DMS153 (cell line): ENCODE measurements at regions not wholly inside any gene's neighbourhood (a gene's known extent, or its start where the extent isn't known, plus 50 kb on each side); places are given as distances from the start of the nearest gene placed in this dataset.
"Not testable (repeated sequence)": the region's sequence is repeated elsewhere in the genome, so short reads cannot be mapped to it uniquely, and the experiment has no call there.

Experiments used
- DNase-seq: peaks from one replicate; lab custom pipeline; 2025; lab: John Stamatoyannopoulos, UW

- no peak for DNase-seq
Measured at GRCh38 chr6:155771822-155772221, 316.2 kb upstream of the NOX3 start.

- DNase-seq, result no peak
Measured at GRCh38 chr6:155770856-155771255, 315.2 kb upstream of the NOX3 start.

- DNase-seq, result no peak
Measured at GRCh38 chr6:155770313-155770712, 314.7 kb upstream of the NOX3 start.

GRCh38 chr6:155765275-155766194 is 309.9 kb upstream of the NOX3 start:
- DNase-seq, result no peak

GRCh38 chr6:155762649-155763048 is 307.0 kb upstream of the NOX3 start:
- no peak for DNase-seq

GRCh38 chr6:155755452-155755851 is 299.8 kb upstream of the NOX3 start:
- DNase-seq, result no peak

GRCh38 chr6:155748778-155749177 is 293.1 kb upstream of the NOX3 start:
- DNase-seq, result not testable (repeated sequence)

GRCh38 chr6:155747491-155747890 is 291.9 kb upstream of the NOX3 start:
- no peak for DNase-seq

GRCh38 chr6:155740781-155741399 is 285.3 kb upstream of the NOX3 start:
- DNase-seq, result no peak

- DNase-seq, result no peak
Measured at GRCh38 chr6:155738602-155739105, 283.0 kb upstream of the NOX3 start.

- DNase-seq, result no peak
Measured at GRCh38 chr6:155717374-155717773, 261.7 kb upstream of the NOX3 start.

- no peak for DNase-seq
Measured at GRCh38 chr6:155710704-155711103, 255.1 kb upstream of the NOX3 start.

- no peak for DNase-seq
Measured at GRCh38 chr6:155709262-155709661, 253.6 kb upstream of the NOX3 start.

- no peak for DNase-seq
Measured at GRCh38 chr6:155708100-155708499, 252.5 kb upstream of the NOX3 start.

GRCh38 chr6:155706806-155707205 is 251.2 kb upstream of the NOX3 start:
- no peak for DNase-seq

GRCh38 chr6:155706341-155706740 is 250.7 kb upstream of the NOX3 start:
- no peak for DNase-seq

GRCh38 chr6:155701342-155701741 is 245.7 kb upstream of the NOX3 start:
- DNase-seq, result no peak

GRCh38 chr6:155695495-155695894 is 239.9 kb upstream of the NOX3 start:
- no peak for DNase-seq

- no peak for DNase-seq
Measured at GRCh38 chr6:155694419-155694790, 238.8 kb upstream of the NOX3 start.

- DNase-seq, result no peak
Measured at GRCh38 chr6:155693573-155694418, 238.2 kb upstream of the NOX3 start.

GRCh38 chr6:155690820-155691219 is 235.2 kb upstream of the NOX3 start:
- DNase-seq, result no peak

- DNase-seq, result no peak
Measured at GRCh38 chr6:155687645-155688044, 232.0 kb upstream of the NOX3 start.
